ENCODE measurements at regions not wholly inside any gene's neighbourhood (a gene's known extent, or its start where the extent isn't known, plus 50 kb on each side); places are given as distances from the start of the nearest gene placed in this dataset.

DNA sequence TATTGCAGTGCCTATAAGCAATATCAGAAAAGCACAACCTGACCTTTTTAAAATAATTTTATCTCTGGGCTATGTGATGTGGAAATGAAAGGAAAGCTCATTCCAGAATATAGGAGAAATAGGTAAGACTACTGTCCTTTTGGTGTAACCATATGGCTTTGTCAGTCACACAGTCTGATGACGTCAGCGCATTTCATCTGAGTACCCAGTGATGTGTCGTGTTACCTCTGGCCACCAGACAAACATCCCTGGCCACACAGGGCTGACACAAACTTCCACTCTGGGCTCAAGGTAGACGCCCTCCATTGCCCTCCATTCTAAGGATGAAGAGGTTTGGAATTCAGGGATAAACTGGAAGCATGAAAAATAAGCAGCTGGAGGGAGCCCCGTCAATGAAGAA, 506.7 kb downstream of the CMPK2 start:
- no peaks in the 10 kb centered on the region for H3K9me3 ChIP-seq (ENCODE audit: control insufficient read depth, insufficient read depth, low read length)
- WGBS (ENCODE audit: insufficient coverage), result 87% methylated on average over 3 of the region's 5 CpGs
- no peaks in the 10 kb centered on the region for H3K36me3 ChIP-seq (ENCODE audit: control insufficient read depth, insufficient read depth, low read length)
- peaks cover 5% of the 10 kb centered on the region for H3K4me1 ChIP-seq (ENCODE audit: control insufficient read depth, insufficient read depth, low read length)
- no peak overlapping the region for H3K27ac ChIP-seq (ENCODE audit: low read depth, low read length)
- no peaks in the 10 kb centered on the region for H3K27me3 ChIP-seq (ENCODE audit: control insufficient read depth, insufficient read depth, low read length)
- H3K4me3 ChIP-seq (ENCODE audit: low read depth, low read length), result no peak overlapping the region
- no peak for DNase-seq (ENCODE audit: low read depth in 4 of 6, low spot score in 6 of 6)

DNA sequence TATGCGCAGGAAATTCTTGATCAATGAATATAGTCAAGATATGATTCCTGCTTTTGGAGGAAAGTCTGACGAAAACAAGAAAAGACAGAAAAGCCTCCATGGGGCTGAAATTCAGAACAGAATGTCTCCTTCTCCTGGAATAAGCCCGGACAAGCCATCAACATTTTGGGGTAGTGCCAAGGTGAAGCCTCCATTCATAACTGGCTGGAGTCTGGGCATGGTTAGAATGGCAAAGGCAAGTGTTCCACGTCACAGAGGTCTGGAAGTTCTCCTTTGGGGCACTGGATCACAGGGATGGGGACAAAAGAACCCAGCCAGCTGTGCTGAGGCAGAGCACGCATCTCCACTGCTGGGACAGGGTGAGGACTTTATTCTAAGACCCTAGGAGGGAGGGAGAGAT, 505.7 kb downstream of the CMPK2 start:
- DNase-seq (ENCODE audit: low read depth in 4 of 6, low spot score in 6 of 6), result no peak
- Histone ChIP-seq H3K9me3 (ENCODE audit: control insufficient read depth, insufficient read depth, low read length) (no peaks in the 10 kb centered on the region), H3K4me3 (ENCODE audit: low read depth, low read length) (no peak overlapping the region), H3K4me1 (ENCODE audit: control insufficient read depth, insufficient read depth, low read length) (peaks cover 5% of the 10 kb centered on the region), H3K27me3 (ENCODE audit: control insufficient read depth, insufficient read depth, low read length) (no peaks in the 10 kb centered on the region), H3K27ac (ENCODE audit: low read depth, low read length) (no peak overlapping the region), H3K36me3 (ENCODE audit: control insufficient read depth, insufficient read depth, low read length) (no peaks in the 10 kb centered on the region)
- WGBS (ENCODE audit: insufficient coverage), result 66% methylated on average over 5 of the region's 5 CpGs

DNA sequence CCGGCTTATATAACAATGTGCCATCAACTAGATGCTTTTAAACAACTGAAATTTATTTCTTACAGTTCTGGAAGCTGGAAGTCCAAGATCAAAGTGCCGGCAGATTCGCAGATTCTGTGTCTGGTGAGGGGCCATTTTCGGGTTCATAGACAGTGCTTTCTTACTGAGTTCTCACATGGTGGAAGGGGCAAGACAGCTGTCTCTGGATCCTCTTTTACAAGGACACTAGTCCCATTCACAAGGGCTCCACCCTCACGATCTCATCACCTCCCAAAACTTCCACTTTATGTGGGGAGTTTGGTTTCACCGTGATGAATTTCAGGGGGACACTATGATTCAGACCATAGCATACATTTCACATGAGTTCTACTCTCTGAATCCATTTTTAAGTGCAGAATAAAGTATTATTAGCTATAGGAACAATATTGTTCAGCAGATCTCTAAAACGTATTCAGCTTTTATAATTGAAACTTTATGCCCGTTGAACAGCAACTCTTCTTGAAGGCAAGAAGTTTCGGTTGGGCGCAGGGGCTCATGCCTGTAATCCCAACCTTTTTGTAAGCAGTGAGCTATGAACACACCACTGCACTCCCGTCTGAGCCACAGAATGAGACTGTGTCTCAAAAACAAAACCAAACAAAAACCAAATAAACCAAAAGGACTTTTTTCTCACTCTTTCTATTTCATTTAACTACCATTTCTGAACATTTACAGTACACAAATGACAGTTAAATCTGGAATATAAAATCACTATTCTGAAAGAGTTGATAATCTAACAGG, 502.8 kb downstream of the CMPK2 start:
- no peak for DNase-seq (ENCODE audit: low read depth in 4 of 6, low spot score in 6 of 6)
- Histone ChIP-seq H3K27me3 (ENCODE audit: control insufficient read depth, insufficient read depth, low read length) (no peaks in the 10 kb centered on the region), H3K9me3 (ENCODE audit: control insufficient read depth, insufficient read depth, low read length) (no peaks in the 10 kb centered on the region), H3K4me1 (ENCODE audit: control insufficient read depth, insufficient read depth, low read length) (no peaks in the 10 kb centered on the region), H3K4me3 (ENCODE audit: low read depth, low read length) (no peak overlapping the region), H3K27ac (ENCODE audit: low read depth, low read length) (no peak overlapping the region), H3K36me3 (ENCODE audit: control insufficient read depth, insufficient read depth, low read length) (no peaks in the 10 kb centered on the region)
- WGBS (ENCODE audit: insufficient coverage), result 45% methylated on average over 4 of the region's 11 CpGs

DNA sequence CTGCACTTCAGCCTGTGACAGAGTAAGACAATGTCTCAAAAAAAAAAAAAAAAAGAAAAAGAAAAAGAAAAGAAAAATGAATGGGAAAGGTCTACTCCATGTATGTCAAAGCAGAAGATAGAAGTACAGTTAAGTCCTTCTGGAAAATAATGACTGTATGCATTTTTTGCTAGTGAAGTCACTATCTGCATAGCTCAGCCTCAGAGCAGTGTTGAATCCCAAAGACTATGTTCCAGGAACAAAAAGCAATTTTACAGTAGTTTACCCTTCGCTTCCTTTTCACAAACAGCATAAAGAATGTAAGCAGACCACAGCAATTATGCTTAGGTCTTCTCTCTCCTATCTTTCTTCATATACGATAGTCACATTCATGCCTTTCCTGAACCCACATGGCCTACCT, 497.4 kb downstream of the CMPK2 start:
- no peaks in the 10 kb centered on the region for H3K4me1 ChIP-seq (ENCODE audit: control insufficient read depth, insufficient read depth, low read length)
- no peaks in the 10 kb centered on the region for H3K36me3 ChIP-seq (ENCODE audit: control insufficient read depth, insufficient read depth, low read length)
- 97% methylated on average over 2 of the region's 2 CpGs for WGBS (ENCODE audit: insufficient coverage)
- no peak overlapping the region for H3K4me3 ChIP-seq (ENCODE audit: low read depth, low read length)
- H3K9me3 ChIP-seq (ENCODE audit: control insufficient read depth, insufficient read depth, low read length), result no peaks in the 10 kb centered on the region
- no peak overlapping the region for H3K27ac ChIP-seq (ENCODE audit: low read depth, low read length)
- DNase-seq (ENCODE audit: low read depth in 4 of 6, low spot score in 6 of 6), result no peak
- H3K27me3 ChIP-seq (ENCODE audit: control insufficient read depth, insufficient read depth, low read length), result no peaks in the 10 kb centered on the region

DNA sequence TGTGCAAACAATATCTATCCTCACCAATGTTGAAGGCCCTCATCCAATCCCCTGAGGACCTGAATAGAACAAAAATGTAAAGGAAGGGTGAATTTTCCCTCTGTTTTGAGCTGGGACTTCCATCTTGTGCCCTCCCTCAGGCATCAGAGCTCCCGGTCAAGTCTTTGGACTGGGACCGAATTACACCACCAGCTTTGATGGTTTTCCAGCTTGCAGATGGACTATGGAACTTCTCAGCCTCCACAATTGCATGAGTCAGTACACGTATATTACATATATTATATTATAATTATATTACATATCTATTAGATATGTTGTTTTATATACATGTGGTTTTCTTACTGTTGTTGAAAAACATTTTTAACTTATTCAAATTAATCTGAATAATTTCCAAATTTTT, 496.4 kb downstream of the CMPK2 start:
- Histone ChIP-seq H3K4me1 (ENCODE audit: control insufficient read depth, insufficient read depth, low read length) (no peaks in the 10 kb centered on the region), H3K4me3 (ENCODE audit: low read depth, low read length) (no peak overlapping the region), H3K27me3 (ENCODE audit: control insufficient read depth, insufficient read depth, low read length) (no peaks in the 10 kb centered on the region), H3K27ac (ENCODE audit: low read depth, low read length) (no peak overlapping the region), H3K9me3 (ENCODE audit: control insufficient read depth, insufficient read depth, low read length) (no peaks in the 10 kb centered on the region), H3K36me3 (ENCODE audit: control insufficient read depth, insufficient read depth, low read length) (no peaks in the 10 kb centered on the region)
- DNase-seq (ENCODE audit: low read depth in 4 of 6, low spot score in 6 of 6), result no peak
- WGBS (ENCODE audit: insufficient coverage), result 80% methylated on average over 1 of the region's 3 CpGs

GRCh38 chr2:6370753-6371551, 494.8 kb downstream of the CMPK2 start:
- Histone ChIP-seq H3K4me3 (ENCODE audit: low read depth, low read length) (no peak overlapping the region), H3K4me1 (ENCODE audit: control insufficient read depth, insufficient read depth, low read length) (no peaks in the 10 kb centered on the region), H3K27me3 (ENCODE audit: control insufficient read depth, insufficient read depth, low read length) (no peaks in the 10 kb centered on the region), H3K36me3 (ENCODE audit: control insufficient read depth, insufficient read depth, low read length) (no peaks in the 10 kb centered on the region), H3K9me3 (ENCODE audit: control insufficient read depth, insufficient read depth, low read length) (peaks cover 2% of the 10 kb centered on the region), H3K27ac (ENCODE audit: low read depth, low read length) (no peak overlapping the region)
- 86% methylated on average over 2 of the region's 7 CpGs for WGBS (ENCODE audit: insufficient coverage)
- DNase-seq (ENCODE audit: low read depth in 4 of 6, low spot score in 6 of 6), result peak in 5 of 6 donors; percentile 10 to 55 (median 17)

GRCh38 chr2:6372317-6372901, 493.3 kb downstream of the CMPK2 start:
- WGBS (ENCODE audit: insufficient coverage), result no CpG with 5 or more reads among the region's 3 CpGs
- Histone ChIP-seq H3K27me3 (ENCODE audit: control insufficient read depth, insufficient read depth, low read length) (no peaks in the 10 kb centered on the region), H3K36me3 (ENCODE audit: control insufficient read depth, insufficient read depth, low read length) (no peaks in the 10 kb centered on the region), H3K27ac (ENCODE audit: low read depth, low read length) (no peak overlapping the region), H3K4me3 (ENCODE audit: low read depth, low read length) (no peak overlapping the region), H3K9me3 (ENCODE audit: control insufficient read depth, insufficient read depth, low read length) (peaks cover 2% of the 10 kb centered on the region), H3K4me1 (ENCODE audit: control insufficient read depth, insufficient read depth, low read length) (no peaks in the 10 kb centered on the region)
- DNase-seq (ENCODE audit: low read depth in 4 of 6, low spot score in 6 of 6), result peak in 1 of 6 donors; percentile 29

GRCh38 chr2:6381326-6381725, 484.4 kb downstream of the CMPK2 start:
- DNase-seq (ENCODE audit: low read depth in 4 of 6, low spot score in 6 of 6), result peak in 1 of 6 donors; percentile 32
- Histone ChIP-seq H3K9me3 (ENCODE audit: control insufficient read depth, insufficient read depth, low read length) (peaks cover 4% of the 10 kb centered on the region), H3K4me1 (ENCODE audit: control insufficient read depth, insufficient read depth, low read length) (no peaks in the 10 kb centered on the region), H3K27me3 (ENCODE audit: control insufficient read depth, insufficient read depth, low read length) (no peaks in the 10 kb centered on the region), H3K4me3 (ENCODE audit: low read depth, low read length) (no peak overlapping the region), H3K27ac (ENCODE audit: low read depth, low read length) (no peak overlapping the region), H3K36me3 (ENCODE audit: control insufficient read depth, insufficient read depth, low read length) (no peaks in the 10 kb centered on the region)
- WGBS (ENCODE audit: insufficient coverage), result 67% methylated on average over 1 of the region's 2 CpGs

DNA sequence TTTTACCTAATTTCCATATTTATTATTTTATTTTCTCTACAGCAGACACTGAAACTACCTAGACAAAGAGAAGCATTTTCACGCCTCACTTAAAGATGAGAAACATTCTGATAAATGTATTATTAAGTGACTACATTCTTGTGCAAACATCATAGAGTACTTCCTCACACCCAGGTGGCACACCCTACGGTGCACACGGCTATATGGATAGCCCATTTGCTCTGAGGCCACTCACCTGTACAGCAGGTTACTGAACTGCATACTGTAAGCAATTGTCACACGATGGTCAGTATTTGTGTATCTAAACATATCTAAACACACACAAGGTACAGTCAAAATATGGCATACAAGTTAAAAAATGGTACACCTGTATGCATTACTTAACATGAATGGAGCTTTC, 481.4 kb downstream of the CMPK2 start:
- Histone ChIP-seq H3K4me1 (ENCODE audit: control insufficient read depth, insufficient read depth, low read length) (no peaks in the 10 kb centered on the region), H3K9me3 (ENCODE audit: control insufficient read depth, insufficient read depth, low read length) (no peaks in the 10 kb centered on the region), H3K4me3 (ENCODE audit: low read depth, low read length) (no peak overlapping the region), H3K27ac (ENCODE audit: low read depth, low read length) (no peak overlapping the region), H3K36me3 (ENCODE audit: control insufficient read depth, insufficient read depth, low read length) (no peaks in the 10 kb centered on the region), H3K27me3 (ENCODE audit: control insufficient read depth, insufficient read depth, low read length) (no peaks in the 10 kb centered on the region)
- WGBS (ENCODE audit: insufficient coverage), result 40% methylated on average over 1 of the region's 4 CpGs
- DNase-seq (ENCODE audit: low read depth in 4 of 6, low spot score in 6 of 6), result no peak

All from spinal cord (tissue), 9 donors.